K562 (cell line): ENCODE measurements at regions not wholly inside any gene's neighbourhood (a gene's known extent, or its start where the extent isn't known, plus 50 kb on each side); places are given as distances from the start of the nearest gene placed in this dataset.

Experiments used
- TF ChIP-seq, protein P1 (sequence below): sonication (generic); formaldehyde crosslinking; IDR thresholded peaks from 2 replicates; pipeline ENCODE4 v1.8.0; 2022; ENCODE audit warnings: mild to moderate bottlenecking, missing genetic modification reagents
- TF ChIP-seq, protein P2 (sequence below), 3 experiments: IDR thresholded peaks in 2 of 3; conservative IDR thresholded peaks in 1 of 3; 2 replicates each; pipeline ENCODE4 v1.5.1; 2011 to 2012; ENCODE audit warnings: low read length in 3 of 3, mild to moderate bottlenecking in 3 of 3, control low read depth in 2 of 3, improper control_type of control experiment in 1 of 3, inconsistent platforms in 1 of 3, low read depth in 1 of 3, mixed read lengths in 1 of 3, moderate library complexity in 1 of 3; ENCODE audit not compliant: insufficient read depth in 2 of 3

DNA sequence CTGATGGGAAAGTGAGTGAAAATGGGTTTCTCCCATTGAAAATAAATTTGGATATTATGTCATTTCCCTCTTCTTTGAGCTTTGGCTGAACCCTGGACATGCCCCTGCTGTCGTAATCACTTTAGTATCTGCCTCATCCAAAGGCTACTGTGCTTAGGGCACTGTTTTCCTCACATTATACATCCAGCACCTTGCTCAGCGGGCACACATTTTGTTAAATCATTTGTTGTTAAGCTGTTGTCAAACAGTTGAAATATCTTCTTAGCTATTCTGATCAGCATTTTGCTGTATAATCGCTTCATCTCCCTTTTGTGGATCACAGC is 352.7 kb upstream of the CD180 start:
- TF ChIP-seq, protein P1, sequence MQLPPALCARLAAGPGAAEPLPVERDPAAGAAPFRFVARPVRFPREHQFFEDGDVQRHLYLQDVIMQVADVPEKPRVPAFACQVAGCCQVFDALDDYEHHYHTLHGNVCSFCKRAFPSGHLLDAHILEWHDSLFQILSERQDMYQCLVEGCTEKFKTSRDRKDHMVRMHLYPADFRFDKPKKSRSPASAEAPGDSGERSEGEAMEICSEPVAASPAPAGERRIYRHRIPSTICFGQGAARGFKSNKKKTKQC (CRISPR knock-in tag), result no peak
- TF ChIP-seq, protein P2, sequence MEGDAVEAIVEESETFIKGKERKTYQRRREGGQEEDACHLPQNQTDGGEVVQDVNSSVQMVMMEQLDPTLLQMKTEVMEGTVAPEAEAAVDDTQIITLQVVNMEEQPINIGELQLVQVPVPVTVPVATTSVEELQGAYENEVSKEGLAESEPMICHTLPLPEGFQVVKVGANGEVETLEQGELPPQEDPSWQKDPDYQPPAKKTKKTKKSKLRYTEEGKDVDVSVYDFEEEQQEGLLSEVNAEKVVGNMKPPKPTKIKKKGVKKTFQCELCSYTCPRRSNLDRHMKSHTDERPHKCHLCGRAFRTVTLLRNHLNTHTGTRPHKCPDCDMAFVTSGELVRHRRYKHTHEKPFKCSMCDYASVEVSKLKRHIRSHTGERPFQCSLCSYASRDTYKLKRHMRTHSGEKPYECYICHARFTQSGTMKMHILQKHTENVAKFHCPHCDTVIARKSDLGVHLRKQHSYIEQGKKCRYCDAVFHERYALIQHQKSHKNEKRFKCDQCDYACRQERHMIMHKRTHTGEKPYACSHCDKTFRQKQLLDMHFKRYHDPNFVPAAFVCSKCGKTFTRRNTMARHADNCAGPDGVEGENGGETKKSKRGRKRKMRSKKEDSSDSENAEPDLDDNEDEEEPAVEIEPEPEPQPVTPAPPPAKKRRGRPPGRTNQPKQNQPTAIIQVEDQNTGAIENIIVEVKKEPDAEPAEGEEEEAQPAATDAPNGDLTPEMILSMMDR (IDR thresholded peaks at IDR 0.05 in 2 of 3, conservative IDR thresholded peaks at IDR 0.05 in 1 of 3; ENCODE audit: insufficient read depth in 2 of 3, low read depth in 1 of 3, low read length in 3 of 3), result no peak
